MM.1S (cell line): ENCODE measurements at regions not wholly inside any gene's neighbourhood (a gene's known extent, or its start where the extent isn't known, plus 50 kb on each side); places are given as distances from the start of the nearest gene placed in this dataset.

Experiments
- EZH2 ChIP-seq: fragments of 300-600 bp; sonication (generic); optimal IDR thresholded peaks from 2 replicates; pipeline ENCODE3; 2017; ENCODE audit warnings: low read depth, mild to moderate bottlenecking, antibody characterized with exemption, low read length, mixed read lengths
- TF ChIP-seq, protein P1 (sequence below): fragments of 300-600 bp; sonication (generic); IDR thresholded peaks from 2 replicates; pipeline ENCODE4 v1.5.1; 2016; ENCODE audit warnings: antibody characterized with exemption, low read length, mixed read lengths

DNA sequence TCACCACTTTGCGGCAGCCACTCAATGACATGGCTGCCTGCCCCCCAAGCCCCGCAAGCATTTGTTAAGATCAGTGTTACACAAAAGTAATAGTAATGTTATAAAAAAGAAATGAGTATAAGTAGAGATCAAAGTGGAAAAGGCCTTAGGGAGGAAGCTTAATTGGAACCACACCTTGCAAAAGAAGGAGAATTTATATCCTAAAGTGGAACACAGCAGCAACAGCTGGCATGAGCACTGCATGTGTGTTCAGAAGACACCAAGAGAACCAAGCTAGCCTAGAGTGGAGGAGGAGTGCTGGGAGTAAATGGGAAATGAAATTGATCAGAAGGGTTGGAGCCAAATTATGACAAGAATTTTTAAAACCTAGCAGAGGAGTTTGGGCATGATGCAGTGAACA, 73.1 kb upstream of the STK17B start:
- TF ChIP-seq, protein P1, sequence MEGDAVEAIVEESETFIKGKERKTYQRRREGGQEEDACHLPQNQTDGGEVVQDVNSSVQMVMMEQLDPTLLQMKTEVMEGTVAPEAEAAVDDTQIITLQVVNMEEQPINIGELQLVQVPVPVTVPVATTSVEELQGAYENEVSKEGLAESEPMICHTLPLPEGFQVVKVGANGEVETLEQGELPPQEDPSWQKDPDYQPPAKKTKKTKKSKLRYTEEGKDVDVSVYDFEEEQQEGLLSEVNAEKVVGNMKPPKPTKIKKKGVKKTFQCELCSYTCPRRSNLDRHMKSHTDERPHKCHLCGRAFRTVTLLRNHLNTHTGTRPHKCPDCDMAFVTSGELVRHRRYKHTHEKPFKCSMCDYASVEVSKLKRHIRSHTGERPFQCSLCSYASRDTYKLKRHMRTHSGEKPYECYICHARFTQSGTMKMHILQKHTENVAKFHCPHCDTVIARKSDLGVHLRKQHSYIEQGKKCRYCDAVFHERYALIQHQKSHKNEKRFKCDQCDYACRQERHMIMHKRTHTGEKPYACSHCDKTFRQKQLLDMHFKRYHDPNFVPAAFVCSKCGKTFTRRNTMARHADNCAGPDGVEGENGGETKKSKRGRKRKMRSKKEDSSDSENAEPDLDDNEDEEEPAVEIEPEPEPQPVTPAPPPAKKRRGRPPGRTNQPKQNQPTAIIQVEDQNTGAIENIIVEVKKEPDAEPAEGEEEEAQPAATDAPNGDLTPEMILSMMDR: no peak
- no peak for TF ChIP-seq EZH2
